HepG2 (cell line): ENCODE measurements at regions not wholly inside any gene's neighbourhood (a gene's known extent, or its start where the extent isn't known, plus 50 kb on each side); places are given as distances from the start of the nearest gene placed in this dataset.

ENCODE experiments used
- FOXK2 ChIP-seq: fragments of 450-650 bp; IDR thresholded peaks from 2 replicates; pipeline ENCODE4 v1.6.1; 2016
- HNRNPH1 ChIP-seq: fragments of 200-400 bp; formaldehyde crosslinking; optimal IDR thresholded peaks from 2 replicates; pipeline ENCODE3; 2017; ENCODE audit warnings: mild to moderate bottlenecking, low read depth, low read length
- HOXA7 ChIP-seq: sonication (generic); formaldehyde crosslinking; IDR thresholded peaks from 2 replicates; pipeline ENCODE4 v1.8.1; 2022; ENCODE audit warnings: mild to moderate bottlenecking, missing genetic modification reagents, moderate library complexity
- TAF1 ChIP-seq: sonication (generic); formaldehyde crosslinking; IDR thresholded peaks from 2 replicates; pipeline ENCODE4 v1.4.0; 2020; ENCODE audit warnings: missing genetic modification reagents
- TF ChIP-seq, protein P1 (sequence below): sonication (generic); formaldehyde crosslinking; IDR thresholded peaks from 2 replicates; pipeline ENCODE4 v1.5.0; 2020; ENCODE audit warnings: missing genetic modification reagents, mild to moderate bottlenecking, borderline replicate concordance
- TF ChIP-seq, protein P2 (sequence below): sonication (generic); formaldehyde crosslinking; IDR thresholded peaks from 2 replicates; pipeline ENCODE4 v1.4.0; 2020; ENCODE audit warnings: low read depth, mild to moderate bottlenecking, missing genetic modification reagents

DNA sequence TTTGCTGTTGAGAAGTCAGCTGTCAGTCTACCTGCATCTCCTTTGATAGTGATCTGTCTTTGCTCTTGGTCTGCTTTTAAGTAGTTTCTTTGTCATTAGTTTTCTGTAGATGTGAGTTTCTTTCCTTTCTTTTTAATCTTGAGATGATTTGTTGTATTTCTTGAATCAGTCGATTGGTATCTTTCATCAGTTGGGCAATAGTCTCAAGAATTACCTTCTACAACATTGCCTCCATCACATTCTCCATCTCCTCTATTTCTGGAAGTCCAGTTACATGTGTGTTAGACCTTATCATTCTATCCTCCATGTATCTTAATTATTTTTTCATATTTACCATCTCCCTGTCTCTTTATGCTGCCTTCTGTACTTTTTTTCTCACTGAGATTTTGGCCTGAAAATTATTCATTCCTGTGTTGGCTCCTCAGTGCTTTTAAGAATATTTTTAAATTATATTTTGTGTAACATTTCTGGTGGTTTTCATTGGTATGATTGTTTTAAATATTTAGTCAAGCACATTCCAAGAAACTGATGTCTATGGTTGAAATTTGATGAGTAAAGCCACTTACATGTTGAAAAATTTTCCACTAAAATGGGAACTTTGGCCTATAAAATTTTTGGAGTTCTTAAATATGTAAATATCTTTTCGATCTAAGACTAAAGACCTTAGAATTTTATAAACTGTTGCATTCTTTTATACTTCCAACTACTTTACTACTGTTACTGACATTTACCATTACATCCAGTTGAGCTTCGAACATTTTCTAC lies 239.5 kb upstream of the MGAT5 start:
- TF ChIP-seq HNRNPH1 (no peak), TAF1 (CRISPR knock-in tag) (no peak), FOXK2 (no peak), HOXA7 (no peak)
- TF ChIP-seq, protein P1, sequence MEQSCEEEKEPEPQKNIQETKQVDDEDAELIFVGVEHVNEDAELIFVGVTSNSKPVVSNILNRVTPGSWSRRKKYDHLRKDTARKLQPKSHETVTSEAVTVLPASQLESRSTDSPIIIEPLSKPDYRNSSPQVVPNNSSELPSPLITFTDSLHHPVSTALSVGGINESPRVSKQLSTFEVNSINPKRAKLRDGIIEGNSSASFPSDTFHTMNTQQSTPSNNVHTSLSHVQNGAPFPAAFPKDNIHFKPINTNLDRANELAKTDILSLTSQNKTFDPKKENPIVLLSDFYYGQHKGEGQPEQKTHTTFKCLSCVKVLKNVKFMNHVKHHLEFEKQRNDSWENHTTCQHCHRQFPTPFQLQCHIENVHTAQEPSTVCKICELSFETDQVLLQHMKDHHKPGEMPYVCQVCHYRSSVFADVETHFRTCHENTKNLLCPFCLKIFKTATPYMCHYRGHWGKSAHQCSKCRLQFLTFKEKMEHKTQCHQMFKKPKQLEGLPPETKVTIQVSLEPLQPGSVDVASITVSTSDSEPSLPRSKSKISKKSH (CRISPR knock-in tag), result no peak
- TF ChIP-seq, protein P2, sequence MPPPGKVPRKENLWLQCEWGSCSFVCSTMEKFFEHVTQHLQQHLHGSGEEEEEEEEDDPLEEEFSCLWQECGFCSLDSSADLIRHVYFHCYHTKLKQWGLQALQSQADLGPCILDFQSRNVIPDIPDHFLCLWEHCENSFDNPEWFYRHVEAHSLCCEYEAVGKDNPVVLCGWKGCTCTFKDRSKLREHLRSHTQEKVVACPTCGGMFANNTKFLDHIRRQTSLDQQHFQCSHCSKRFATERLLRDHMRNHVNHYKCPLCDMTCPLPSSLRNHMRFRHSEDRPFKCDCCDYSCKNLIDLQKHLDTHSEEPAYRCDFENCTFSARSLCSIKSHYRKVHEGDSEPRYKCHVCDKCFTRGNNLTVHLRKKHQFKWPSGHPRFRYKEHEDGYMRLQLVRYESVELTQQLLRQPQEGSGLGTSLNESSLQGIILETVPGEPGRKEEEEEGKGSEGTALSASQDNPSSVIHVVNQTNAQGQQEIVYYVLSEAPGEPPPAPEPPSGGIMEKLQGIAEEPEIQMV (CRISPR knock-in tag), result no peak
